ENCODE measurements at regions not wholly inside any gene's neighbourhood (a gene's known extent, or its start where the extent isn't known, plus 50 kb on each side); places are given as distances from the start of the nearest gene placed in this dataset.
"Not testable (repeated sequence)": the region's sequence is repeated elsewhere in the genome, so short reads cannot be mapped to it uniquely, and the experiment has no call there.

DNA sequence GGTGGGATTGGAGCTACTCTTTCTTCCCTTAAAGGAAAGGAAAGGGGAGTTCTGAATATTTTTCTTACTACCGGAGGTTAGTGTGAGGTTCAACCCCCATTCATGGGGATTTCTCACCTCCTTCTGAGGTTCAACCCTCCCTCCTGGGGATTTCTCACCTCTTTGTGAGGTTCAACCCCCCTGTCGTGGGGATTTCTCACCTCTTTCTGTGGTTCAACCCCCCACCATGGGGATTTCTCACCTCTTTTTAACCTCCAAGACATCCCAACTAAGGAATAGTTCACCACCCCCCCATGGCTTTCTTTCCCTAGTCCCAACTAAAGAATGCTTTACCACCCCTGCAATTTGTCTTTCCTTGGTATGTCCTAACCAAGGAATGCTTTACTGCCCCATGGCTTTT, 520.3 kb downstream of the EDEM1 start:
- no peak for DNase-seq

DNA sequence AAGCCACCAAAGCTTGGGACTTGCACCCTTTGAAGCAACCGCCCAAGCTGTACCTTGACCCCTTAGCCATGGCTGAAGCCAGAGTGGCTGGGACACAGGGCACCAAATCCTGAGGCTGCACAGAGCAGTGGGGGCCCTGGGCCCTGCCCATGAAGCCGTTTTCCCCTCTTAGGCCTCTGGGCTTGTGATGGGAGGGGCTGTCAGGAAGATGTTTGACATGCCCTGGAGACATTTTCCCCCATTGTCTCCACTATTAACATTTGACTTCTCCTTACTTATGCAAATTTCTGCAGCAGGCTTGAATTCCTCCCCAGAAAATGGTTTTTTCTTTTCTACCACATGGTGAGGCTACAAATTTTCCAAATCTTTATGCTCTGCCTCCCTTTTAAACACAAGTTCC, 522.2 kb downstream of the EDEM1 start:
- no peak for DNase-seq

DNA sequence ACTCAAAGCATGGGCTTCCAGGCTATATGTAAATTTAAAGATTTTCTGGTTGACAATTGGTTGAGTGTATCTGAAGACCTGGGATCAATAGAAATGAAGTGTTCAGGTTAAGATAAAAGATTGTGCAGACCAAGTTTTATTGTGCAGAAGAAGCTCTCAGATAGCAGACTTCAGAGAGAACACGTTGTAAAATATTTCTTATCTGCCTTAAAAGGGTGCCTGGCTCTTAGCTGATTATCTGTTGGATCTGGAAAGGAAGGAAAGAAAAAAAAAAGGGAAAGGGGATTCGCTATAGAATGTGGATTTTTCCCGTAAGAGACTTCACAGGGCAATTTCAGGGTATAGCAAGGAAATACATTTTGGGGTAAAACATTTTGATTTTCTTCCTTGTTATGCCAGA, 523.2 kb downstream of the EDEM1 start:
- DNase-seq, result no peak

DNA sequence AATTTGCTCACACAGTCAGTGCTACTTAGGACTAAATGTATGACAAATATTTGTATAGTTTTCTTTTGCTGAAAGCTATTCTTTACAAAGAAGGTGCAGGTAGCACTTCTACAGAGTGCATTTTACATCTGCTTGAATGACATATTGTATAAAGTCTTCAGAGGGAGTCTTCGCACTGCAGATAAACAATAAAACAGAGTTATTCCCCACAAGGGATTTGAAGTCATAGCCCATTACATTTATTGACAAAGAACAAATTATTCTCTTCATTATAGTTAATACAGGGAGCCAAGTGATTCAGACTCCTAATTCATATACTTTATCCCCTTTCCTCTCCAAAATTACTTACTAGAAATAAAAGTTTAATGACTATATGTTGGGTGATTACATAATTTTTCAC, 529.7 kb downstream of the EDEM1 start:
- DNase-seq, result no peak

DNA sequence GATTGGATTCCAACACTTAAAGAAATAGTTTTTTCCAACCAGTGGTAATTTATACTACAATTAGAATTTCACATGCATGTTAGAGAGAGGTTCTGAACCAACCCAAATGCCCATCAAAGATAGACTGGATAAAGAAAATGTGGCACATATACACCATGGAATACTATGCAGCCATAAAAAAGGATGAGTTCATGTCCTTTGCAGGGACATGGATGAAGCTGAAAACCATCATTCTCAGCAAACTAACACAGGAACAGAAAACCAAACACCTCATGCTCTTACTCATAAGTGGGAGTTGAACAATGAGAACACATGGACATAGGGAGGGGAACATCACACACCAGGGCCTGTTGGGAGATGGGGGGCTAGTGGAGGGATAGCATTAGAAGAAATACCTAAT, 532.2 kb downstream of the EDEM1 start:
- DNase-seq, result not testable (repeated sequence)

DNA sequence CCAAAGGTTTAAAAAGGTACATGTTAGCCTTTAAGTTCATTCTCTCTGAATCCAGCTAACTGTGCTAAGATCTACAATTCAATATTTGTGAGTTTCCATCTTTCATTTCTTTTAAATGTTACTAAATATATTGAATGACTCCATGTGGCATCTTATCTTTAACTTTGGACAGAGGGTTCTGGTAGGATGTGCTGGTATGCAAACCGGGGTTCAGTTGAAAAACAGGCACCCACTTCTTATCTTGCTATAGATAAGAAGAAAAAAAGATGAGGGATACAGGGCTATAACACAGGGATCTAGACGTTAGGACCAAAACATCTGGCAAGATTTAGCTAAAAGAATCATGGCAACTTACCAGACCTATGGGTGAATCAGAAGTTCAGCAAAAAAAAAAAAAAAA, 538.3 kb downstream of the EDEM1 start:
- no peak for DNase-seq

DNA sequence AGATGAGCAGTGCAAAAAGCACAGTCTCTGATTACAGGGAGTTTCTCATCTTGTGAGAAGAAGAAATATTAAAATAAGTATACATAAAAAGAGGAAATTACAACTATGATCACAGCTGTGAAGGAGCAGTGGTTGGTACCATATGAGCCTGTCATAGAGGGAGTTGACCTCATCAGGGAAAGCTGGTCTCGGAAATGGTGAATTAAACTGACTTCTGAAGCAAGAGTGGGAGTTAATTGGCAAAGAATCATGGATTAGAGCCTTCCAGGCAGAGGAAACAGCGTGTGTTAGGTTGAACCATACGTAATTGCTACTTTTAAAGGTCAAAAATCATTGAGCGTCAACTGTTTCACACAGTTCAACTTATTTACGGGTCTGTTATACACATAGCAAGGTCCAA, 539.1 kb downstream of the EDEM1 start:
- DNase-seq, result no peak

DNA sequence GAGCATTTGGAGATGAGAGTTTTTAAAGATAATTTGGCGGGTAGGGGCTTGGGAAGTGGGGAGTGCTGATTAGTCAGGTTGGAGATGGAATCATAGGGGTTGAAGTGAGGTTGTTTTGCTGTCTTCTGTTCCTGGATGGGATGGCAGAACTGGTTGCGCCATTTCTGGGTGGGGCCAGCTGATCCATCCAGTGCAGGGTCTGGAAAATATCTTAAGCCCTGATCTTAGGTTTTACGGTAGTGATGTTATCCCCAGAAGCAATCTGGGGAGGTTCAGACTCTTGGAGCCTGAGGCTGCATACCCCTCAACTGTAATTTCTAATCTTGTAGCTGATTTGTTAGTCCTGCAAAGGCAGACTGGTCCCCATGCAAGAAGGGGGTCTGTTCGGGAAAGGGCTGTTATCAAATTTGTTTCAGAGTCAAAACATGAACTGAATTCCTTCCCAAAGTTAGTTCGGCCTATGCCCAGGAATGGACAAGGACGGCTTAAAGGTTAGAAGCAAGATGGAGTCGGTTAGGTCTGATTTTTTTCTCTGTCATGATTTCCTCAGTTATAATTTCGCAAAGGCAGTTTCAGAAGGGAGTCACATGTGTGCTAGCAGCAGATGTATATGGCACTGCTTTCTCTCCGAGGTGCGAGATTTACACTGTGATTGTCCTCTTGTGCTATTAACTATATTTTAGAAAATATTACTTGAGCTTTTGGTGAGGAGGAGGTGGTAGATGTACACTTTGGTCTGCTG, 540.4 kb downstream of the EDEM1 start:
- DNase-seq, result no peak

DNA sequence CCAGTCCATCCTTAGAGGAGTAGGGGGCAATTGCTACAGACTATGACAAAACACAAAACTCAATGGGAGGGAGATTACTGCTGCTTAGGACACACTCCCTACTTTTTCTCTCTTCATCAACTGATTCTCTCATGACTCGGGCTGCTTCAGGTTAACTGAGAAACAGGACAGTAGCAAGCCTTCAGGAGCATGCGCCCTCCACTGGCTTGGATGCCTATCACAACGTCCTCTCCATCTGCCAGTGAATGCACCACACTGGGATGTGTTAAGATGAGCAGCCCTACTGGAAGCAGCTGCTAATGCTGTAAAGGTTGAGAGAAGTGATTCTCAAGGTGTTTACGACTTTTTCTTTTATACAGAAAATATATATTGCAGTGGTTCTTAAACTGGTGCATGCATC, 542.3 kb downstream of the EDEM1 start:
- no peak for DNase-seq

DNA sequence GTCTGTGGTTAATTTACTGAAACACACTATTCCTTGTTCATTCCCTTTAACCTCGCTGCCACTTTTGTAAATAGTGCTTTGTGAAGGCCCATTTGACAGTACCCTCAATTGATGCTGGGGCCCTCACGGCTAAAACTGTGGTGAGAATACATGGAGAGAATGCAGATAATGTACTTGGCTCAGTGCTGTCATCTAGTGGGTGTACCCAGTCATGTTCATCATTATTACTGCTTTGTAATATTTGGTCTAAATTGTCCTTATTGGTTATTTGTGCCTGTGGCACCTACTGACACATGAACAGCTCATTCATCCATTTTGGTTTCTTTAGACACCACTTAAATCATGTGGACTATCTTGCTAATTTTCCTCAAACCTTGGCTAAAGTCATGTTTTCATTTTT, 543.6 kb downstream of the EDEM1 start:
- DNase-seq, result no peak

DNA sequence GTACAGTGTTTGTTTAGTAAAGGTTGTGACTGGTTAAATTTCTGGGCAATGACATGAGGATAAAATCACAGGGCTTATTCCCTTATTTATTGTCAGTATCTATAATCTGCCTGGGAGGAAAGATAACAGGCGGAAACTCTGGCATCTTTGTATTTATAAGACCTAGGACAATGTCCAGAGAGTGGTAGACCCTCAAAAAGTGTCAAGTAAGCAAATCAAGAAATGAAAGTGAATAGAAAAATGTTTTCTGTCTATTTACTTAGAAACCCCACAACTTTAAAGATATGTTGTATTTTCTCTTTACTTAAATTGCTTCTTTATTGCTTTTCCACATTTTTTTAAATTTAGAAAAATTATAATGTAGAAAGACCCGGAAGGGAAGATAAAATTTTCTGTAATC, 544.6 kb downstream of the EDEM1 start:
- DNase-seq, result no peak

DNA sequence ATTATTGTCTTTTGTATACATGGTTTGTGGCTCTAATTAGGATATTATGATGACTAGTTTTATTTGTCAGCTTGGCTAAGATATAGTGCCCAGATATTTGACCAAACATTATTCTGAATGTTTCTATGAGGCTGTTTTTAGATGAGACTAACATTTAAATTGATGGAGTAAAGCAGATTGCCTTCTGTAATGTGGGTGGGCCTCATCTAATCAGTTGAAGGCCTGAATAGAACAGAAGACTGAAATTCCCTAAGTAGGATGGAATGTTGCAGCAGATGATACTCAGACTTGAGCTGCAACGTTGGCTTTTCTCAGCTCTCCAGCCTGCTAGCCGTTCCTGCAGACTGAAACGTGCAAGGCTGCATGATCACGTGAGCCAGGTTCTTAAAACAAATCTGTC, 546.5 kb downstream of the EDEM1 start:
- DNase-seq, result no peak

DNA sequence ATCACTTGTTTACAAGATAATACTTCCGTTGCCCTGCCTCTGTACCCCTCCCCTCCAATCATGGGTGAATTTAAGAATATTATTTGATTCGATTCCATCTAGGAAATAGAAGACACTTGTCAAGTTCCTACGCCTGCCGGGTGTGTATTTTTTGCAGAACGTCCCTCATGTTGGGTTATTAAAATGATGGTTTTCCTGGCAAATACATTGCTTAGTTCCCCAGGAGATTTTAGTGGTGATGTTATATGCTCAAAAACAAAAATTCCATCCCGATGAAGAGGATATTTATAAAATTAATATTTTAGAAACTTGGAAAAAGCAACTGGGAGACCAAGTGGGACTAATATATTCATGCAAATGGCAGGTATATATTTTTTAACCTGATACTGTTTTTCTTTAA, 548.4 kb downstream of the EDEM1 start:
- no peak for DNase-seq

DNA sequence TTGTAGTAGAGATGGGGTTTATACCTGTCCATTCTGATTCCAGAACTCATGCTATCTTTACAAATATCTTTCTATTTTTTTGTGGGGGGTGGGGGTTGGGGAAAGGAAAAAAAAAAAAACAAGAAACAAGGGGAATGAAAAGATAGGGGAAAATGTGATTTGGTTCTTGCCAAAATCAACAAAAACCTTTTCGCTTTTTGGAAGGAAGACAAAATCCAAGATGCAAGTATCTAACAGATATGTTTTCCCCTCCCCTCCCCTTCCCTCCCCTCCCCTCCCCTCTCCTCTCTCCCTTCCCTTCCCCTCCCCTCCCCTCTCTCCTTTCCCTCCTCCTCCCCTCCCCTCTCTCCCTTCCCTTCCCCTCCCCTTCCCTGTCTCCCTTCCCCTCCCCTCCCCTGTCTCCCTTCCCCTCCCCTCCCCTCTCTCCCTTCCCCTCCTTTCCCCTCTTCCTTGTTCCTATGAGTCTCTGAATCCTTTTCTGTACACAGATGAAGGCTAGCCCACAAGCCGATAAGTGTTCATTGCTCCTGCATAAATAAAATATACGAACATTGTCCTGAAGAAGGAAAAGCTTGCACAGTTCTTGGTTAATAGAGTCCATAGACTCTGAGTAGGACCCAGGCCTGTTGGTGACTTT, 551.9 kb downstream of the EDEM1 start:
- DNase-seq, result no peak

DNA sequence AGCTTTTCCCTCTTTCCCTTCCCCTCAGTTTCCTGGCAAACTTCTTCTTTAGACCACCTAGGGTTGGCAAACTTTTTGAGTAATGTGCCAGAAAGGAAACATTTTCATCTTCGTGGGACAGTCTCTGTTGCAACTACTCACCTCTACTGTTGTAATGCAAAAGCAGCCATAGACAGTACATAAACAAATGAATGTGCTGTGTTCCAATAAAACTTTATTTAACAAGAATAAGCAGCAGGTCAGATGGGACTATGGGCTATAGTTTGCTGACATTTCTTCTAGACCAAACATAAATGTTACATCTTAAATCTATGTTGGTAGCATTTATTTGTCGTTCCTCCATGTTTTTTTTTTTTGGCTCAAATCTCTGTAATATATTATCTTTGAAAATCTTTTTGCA, 552.4 kb downstream of the EDEM1 start:
- no peak for DNase-seq

DNA sequence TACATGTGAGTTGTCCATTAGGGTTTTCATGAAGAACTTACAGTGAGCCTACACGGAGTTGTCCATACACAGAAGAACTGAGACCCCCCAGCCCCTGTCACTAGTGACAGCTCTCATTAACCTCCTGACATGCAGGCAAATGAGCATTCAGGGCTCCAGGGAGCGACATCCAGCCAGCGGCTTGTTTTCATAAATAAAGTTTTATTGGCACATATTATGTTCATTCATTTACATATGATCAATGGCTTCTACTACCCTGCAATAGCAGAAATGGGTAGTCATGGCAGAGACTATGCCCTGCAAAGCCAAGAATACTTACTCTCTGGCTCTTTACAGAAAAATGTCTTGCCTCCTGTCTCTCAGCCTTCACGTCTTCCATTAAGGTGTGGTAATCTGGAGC, 553.5 kb downstream of the EDEM1 start:
- DNase-seq, result no peak

DNA sequence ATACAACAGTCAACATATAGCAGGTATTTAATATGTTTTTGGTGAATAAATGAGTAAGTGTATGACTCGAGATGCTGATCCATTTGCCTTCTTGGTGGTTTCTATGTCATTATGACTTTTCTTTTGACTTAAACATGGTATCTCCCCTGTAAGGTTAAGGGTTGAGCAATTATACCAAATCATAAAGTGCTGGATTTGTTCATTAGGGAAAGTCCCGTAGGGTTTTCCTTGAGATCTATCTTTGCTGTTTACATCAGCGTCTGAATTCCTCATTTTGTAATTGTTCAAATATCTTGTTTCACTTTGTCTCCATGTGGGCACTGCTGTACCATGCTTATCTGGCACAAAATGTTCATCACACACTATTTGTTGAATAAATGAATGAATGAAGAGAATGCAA, 562.6 kb downstream of the EDEM1 start:
- DNase-seq, result no peak

DNA sequence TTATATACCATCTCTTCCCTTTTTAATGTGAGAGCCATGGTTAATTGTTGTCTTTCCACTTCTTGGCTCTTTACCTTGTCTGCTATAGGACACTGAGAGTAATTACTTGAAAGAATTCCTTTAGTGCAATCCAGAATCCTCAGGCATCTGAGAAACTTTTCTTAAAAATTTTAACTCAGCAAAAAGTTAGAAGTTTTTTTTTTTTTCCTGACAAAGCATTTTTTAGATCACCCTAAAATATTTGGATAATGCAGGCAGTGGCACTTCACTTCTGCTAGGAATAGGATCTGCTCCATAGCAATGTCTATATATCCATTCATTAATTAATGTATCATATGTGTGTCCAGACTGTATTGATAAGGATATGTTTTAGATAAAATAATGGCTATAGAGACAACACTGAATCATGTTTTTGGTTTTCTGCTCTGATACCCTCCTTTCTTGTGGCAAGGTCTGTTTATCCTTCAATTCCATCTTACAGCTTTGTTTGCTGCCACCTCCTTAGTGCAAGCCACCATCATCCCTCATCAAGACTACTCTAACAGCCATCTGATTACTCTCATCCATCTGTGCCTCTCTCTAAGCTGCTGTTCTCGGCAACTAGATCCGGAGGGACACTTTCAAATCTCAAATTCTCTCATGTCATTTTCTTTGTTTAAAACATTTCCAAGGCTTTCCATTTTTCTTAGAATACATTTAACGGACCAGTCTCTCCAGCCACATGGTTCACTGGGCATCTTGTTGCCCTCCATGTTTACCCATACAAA, 563.5 kb downstream of the EDEM1 start:
- DNase-seq, result no peak

DNA sequence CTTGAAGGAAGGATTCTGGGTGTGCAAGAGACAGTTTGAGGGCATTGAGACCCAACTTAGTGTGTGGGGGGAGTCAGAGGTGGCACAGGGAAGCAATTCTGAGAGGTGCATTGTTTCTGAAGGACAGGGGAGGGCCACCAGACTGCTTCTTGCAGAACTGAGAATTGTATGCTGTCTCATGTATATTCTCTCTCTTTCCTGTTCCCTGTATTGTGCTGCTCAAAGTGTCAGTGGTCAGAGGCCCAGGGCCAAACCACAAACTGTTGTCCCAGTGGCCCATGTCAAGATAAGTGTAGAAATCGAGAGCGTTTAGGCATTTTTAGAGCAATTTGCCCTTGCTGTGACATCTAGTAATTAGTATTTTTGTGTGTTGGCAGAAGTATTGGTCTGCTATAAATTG, 567.1 kb downstream of the EDEM1 start:
- DNase-seq, result no peak

DNA sequence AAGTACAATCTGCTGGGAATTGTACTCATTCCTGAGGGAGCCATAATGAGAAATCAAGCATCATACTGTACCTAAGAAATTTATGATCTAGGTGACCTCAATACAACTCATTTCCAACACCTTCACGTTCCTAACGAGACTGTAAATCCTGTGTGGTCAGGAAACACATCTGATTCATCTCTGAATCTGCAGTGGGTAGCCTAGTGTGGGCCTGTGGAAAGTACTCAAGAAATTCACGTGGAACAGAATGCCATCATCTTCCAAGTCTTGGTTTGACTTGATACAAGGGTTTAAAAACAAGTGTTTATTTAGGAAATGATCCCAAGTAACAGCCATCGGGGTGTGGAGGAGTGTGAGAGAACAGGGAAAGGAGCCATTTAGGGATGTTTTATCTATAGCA, 568.9 kb downstream of the EDEM1 start:
- no peak for DNase-seq

DNA sequence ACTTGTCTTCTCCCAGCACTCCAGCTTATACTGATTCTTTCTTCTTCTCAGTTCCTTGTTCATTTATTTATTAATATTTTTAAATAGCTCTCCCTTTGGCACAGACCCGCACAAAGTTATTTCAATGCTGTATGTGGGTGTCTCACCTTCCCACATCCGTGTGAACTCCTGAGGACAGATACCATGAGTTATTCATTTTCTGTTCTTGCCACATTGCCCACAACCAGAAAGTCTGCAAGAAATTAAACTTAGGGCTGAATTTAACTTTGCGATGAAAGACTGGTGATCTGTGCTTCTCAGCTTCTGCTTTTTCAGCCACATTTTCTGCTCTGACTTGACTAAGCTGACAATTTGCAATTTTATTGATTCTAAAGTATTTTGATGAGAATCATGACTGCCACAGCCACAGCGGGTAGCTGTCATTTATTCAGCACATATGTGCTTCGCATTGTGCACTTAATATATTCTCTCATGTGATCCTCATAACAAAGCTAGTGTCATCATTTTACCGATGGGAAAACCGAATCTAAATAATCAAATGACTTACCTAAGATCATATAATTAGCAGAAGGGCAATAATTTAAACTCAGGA, 569.8 kb downstream of the EDEM1 start:
- no peak for DNase-seq

DNA sequence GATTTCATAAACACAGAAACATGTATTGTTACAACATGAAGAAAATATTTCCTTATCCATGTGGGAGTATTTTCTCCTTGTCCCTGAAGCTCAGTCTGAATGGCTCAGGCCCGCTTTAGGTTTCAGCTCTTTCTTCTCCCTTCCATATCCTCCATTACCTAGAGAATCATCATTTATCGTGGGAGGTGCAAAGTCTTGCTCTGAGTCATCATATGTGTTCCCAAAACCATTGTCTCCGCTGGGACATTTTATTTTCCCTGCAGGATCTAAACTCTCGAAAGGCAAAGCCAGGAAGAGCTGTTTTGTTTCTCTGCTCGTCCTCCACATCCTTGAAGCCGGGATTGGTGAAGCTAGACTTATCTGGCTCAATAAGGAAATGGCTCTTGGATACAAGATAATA, 571.2 kb downstream of the EDEM1 start:
- DNase-seq, result no peak

DNA sequence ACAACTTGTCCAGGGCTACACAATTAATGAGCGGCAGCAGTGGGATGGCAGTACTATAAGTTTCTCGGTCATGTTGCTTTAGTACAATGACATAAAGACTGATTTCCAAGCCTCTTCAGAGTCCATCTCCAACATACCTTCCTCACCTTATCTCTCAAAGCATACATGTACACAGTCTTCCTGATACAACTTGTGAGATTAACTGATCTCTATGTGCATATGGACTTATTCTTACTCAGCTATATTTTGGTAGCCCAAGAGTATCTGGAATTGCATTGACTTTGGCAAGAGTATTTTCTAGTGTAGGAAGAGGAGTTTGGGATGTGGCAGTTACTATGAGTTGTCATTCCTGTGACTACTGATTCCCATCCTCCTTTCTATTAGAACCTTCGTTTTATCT, 575.0 kb downstream of the EDEM1 start:
- DNase-seq, result no peak

DNA sequence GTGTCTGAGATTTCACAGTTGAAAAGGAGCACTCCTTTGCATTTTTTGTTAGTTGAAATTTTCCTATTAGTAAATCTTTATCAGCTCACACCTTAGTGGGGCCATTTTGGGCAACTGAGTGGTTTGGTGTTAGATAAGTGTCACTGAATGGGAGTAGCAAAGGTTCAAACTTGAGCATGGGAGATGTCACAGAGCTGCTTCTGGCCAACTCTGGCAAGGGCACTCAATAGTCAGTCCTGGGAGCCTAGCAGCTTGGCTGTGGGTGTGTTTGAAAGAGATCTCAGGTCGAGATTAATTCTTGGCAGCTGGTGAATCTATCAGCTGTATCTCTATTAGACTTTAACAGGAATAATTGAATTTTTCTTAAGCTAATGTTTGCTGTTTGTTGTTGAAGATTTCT, 579.3 kb downstream of the EDEM1 start:
- no peak for DNase-seq

All from activated CD4-positive, alpha-beta T cell treated with anti-CD3 and anti-CD28 coated beads for 48 hours (primary cell).